IMR-90 (cell line): ENCODE measurements at regions not wholly inside any gene's neighbourhood (a gene's known extent, or its start where the extent isn't known, plus 50 kb on each side); places are given as distances from the start of the nearest gene placed in this dataset.

Experiments used
- BHLHE40 ChIP-seq: fragments of 150-350 bp; IDR thresholded peaks from 2 replicates; pipeline ENCODE4 v1.6.1; 2016; ENCODE audit warnings: mild to moderate bottlenecking, low read depth, low read length
- ELK1 ChIP-seq: fragments of 150-350 bp; IDR thresholded peaks from 2 replicates; pipeline ENCODE4 v1.6.1; 2016; ENCODE audit warnings: low read depth, mild to moderate bottlenecking, low read length, moderate library complexity, borderline replicate concordance
- FOS ChIP-seq: fragments of 150-350 bp; IDR thresholded peaks from 2 replicates; pipeline ENCODE4 v1.6.1; 2016; ENCODE audit warnings: low read depth, low read length
- POLR2A ChIP-seq: IDR thresholded peaks from 2 replicates; pipeline ENCODE4 v1.6.1; 2012; ENCODE audit warnings: mild to moderate bottlenecking, low read depth, low read length
- RAD21 ChIP-seq: IDR thresholded peaks from 2 replicates; pipeline ENCODE4 v1.6.1; 2012; ENCODE audit warnings: low read length, improper control_type of control experiment
- TF ChIP-seq, protein P1 (sequence below): conservative IDR thresholded peaks from 2 replicates; pipeline ENCODE4 v1.5.1; 2012; ENCODE audit warnings: mild to moderate bottlenecking, low read depth, low read length, improper control_type of control experiment

GRCh38 chr2:34570266-34570872, 971.3 kb upstream of the FAM98A start:
- TF ChIP-seq, protein P1, sequence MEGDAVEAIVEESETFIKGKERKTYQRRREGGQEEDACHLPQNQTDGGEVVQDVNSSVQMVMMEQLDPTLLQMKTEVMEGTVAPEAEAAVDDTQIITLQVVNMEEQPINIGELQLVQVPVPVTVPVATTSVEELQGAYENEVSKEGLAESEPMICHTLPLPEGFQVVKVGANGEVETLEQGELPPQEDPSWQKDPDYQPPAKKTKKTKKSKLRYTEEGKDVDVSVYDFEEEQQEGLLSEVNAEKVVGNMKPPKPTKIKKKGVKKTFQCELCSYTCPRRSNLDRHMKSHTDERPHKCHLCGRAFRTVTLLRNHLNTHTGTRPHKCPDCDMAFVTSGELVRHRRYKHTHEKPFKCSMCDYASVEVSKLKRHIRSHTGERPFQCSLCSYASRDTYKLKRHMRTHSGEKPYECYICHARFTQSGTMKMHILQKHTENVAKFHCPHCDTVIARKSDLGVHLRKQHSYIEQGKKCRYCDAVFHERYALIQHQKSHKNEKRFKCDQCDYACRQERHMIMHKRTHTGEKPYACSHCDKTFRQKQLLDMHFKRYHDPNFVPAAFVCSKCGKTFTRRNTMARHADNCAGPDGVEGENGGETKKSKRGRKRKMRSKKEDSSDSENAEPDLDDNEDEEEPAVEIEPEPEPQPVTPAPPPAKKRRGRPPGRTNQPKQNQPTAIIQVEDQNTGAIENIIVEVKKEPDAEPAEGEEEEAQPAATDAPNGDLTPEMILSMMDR = no peak
- no peak for TF ChIP-seq FOS
- no peak for TF ChIP-seq RAD21
- no peak for TF ChIP-seq ELK1
- TF ChIP-seq POLR2A = no peak
- no peak for TF ChIP-seq BHLHE40
